ENCODE measurements at regions not wholly inside any gene's neighbourhood (a gene's known extent, or its start where the extent isn't known, plus 50 kb on each side); places are given as distances from the start of the nearest gene placed in this dataset.

- DNase-seq (no peak), ATAC-seq (ENCODE audit: low read depth) (no peak)
- no peaks in the 10 kb centered on the region for H4K20me1 ChIP-seq (ENCODE audit: insufficient read depth, low read length)
- no peak overlapping the region for H4K5ac ChIP-seq (ENCODE audit: low read depth, low read length)
- POLR2A ChIA-PET (ENCODE audit: unreplicated experiment): no interaction called here
- no peak overlapping the region for H2BK120ac ChIP-seq (ENCODE audit: low read depth, low read length)
- H2AK5ac ChIP-seq (ENCODE audit: low read depth, low read length): no peak overlapping the region
- in situ Hi-C loops (cut with MboI; ENCODE audit: low sequenced_read_pairs): no loop called here
- dilution Hi-C loops (cut with HindIII; ENCODE audit: low sequenced_read_pairs, unreplicated experiment): no loop called here
- no peak overlapping the region for H2AFZ ChIP-seq (replicated peaks; ENCODE audit: low read length, poor library complexity)
- H3K9ac ChIP-seq (ENCODE audit: low read depth, low read length): no peak overlapping the region
- H2BK5ac ChIP-seq (ENCODE audit: low read depth, low read length, poor library complexity, severe bottlenecking): no peak overlapping the region
- TF ChIP-seq CHD1 (IDR thresholded peaks at IDR 0.05; ENCODE audit: low read depth, low read length) (no peak), RCOR1 (IDR thresholded peaks at IDR 0.05; ENCODE audit: insufficient replicate concordance, low read length) (no peak), RAD21 (IDR thresholded peaks at IDR 0.05; ENCODE audit: low read length) (no peak), USF2 (IDR thresholded peaks at IDR 0.05; ENCODE audit: low read depth, low read length) (no peak), RFX5 (IDR thresholded peaks at IDR 0.05; ENCODE audit: low read depth, low read length) (no peak), BHLHE40 (IDR thresholded peaks at IDR 0.05; ENCODE audit: low read depth, low read length) (no peak), FOS (IDR thresholded peaks at IDR 0.05; ENCODE audit: low read depth, low read length) (no peak), ELK1 (IDR thresholded peaks at IDR 0.05; ENCODE audit: borderline replicate concordance, low read depth, low read length) (no peak), SMC3 (IDR thresholded peaks at IDR 0.05; ENCODE audit: low read depth, low read length) (no peak), CEBPB (IDR thresholded peaks at IDR 0.05; ENCODE audit: low read depth, low read length) (no peak), MXI1 (IDR thresholded peaks at IDR 0.05; ENCODE audit: borderline replicate concordance, low read depth, low read length) (no peak), CTCF (conservative IDR thresholded peaks at IDR 0.05; ENCODE audit: low read depth, low read length) (no peak)
- H4K91ac ChIP-seq (ENCODE audit: insufficient read depth, low read depth, low read length): no peak overlapping the region
- H2BK20ac ChIP-seq (ENCODE audit: low read depth, low read length): no peak overlapping the region
- no peaks in the 10 kb centered on the region for H3K9me1 ChIP-seq (ENCODE audit: insufficient read depth, low read length)
- no peak overlapping the region for H3K4me3 ChIP-seq (ENCODE audit: insufficient read depth, low read depth, low read length)
- H3K36me3 ChIP-seq (ENCODE audit: control insufficient read depth, insufficient read depth, low read length): no peaks in the 10 kb centered on the region
- H2AK9ac ChIP-seq (replicated peaks; ENCODE audit: low read depth, low read length, poor library complexity): no peak overlapping the region
- H3K23ac ChIP-seq (ENCODE audit: low read depth, low read length): no peak overlapping the region
- H3K4me2 ChIP-seq (ENCODE audit: low read depth, low read length): no peak overlapping the region
- BruUV-seq (replicated peaks): no TSS peak
- H3K4ac ChIP-seq (ENCODE audit: low read depth, low read length): no peak overlapping the region
- no peak overlapping the region for H4K8ac ChIP-seq (ENCODE audit: low read depth in 2 of 2, low read length in 2 of 2)
- no peak overlapping the region for H2BK15ac ChIP-seq (ENCODE audit: low read depth, low read length)
- H3K14ac ChIP-seq (replicated peaks; ENCODE audit: low read depth, low read length): no peak overlapping the region
- intact Hi-C loops (cut with micrococcal nuclease): no loop called here
- H3K79me1 ChIP-seq (ENCODE audit: low read depth in 1 of 2, low read length in 2 of 2): no peaks in the 10 kb centered on the region
- CTCF ChIA-PET: no interaction called here
- H3K56ac ChIP-seq (ENCODE audit: extremely low read depth, insufficient read depth, low read length): no peak overlapping the region
- H3K4me1 ChIP-seq (ENCODE audit: control insufficient read depth, insufficient read depth, low read length): no peaks in the 10 kb centered on the region
- H3K27ac ChIP-seq (ENCODE audit: insufficient read depth, low read length): no peak overlapping the region
- no peaks in the 10 kb centered on the region for H3K27me3 ChIP-seq (ENCODE audit: control insufficient read depth, insufficient read depth, low read length)
- no peak overlapping the region for H3K18ac ChIP-seq (ENCODE audit: low read depth, low read length)
- WGBS, 2 experiments (ENCODE audit: extremely low coverage in 2 of 2, insufficient read length in 1 of 2): no CpG with 5 or more reads among the region's 2 CpGs
- peaks cover 15% of the 10 kb centered on the region for H3K9me3 ChIP-seq (ENCODE audit: control insufficient read depth, insufficient read depth, low read length)
Observed at GRCh38 chr16:13521356-13521755, 398.6 kb upstream of the ERCC4 start.

All from IMR-90 (cell line).